HL-60 (cell line): ENCODE measurements at regions not wholly inside any gene's neighbourhood (a gene's known extent, or its start where the extent isn't known, plus 50 kb on each side); places are given as distances from the start of the nearest gene placed in this dataset.

Source experiments
- DNase-seq, 2 experiments: peaks; one replicate each; pipeline ENCODE4 v3.0.0-alpha.2; 2010 to 2020; ENCODE audit warnings: low read depth in 1 of 2, low spot score in 1 of 2
- H3K27ac ChIP-seq: fragments of 250-450 bp; sonication (Bioruptor Pico); replicated peaks from 2 replicates; pipeline ENCODE4 v1.5.1; 2020; ENCODE audit warnings: mild to moderate bottlenecking, moderate library complexity
- H3K27me3 ChIP-seq: fragments of 250-450 bp; sonication (Bioruptor Pico); 2 replicates; pipeline ENCODE4 v1.5.1; 2021; ENCODE audit warnings: mild to moderate bottlenecking, moderate library complexity; ENCODE audit not compliant: insufficient read depth, poor library complexity, severe bottlenecking
- H3K4me3 ChIP-seq: replicated peaks from 2 replicates; pipeline ENCODE4 v1.5.1; 2011; ENCODE audit warnings: mild to moderate bottlenecking, control low read depth, low read length; ENCODE audit not compliant: insufficient read depth
- GABPA ChIP-seq: IDR thresholded peaks from 2 replicates; pipeline ENCODE4 v1.6.1; 2012; ENCODE audit warnings: low read depth
- POLR2AphosphoS5 ChIP-seq: IDR thresholded peaks from 2 replicates; pipeline ENCODE4 v1.6.1; 2012; ENCODE audit warnings: low read depth
- SPI1 ChIP-seq: IDR thresholded peaks from 2 replicates; pipeline ENCODE4 v1.6.1; 2012; ENCODE audit warnings: low read depth, mild to moderate bottlenecking, borderline replicate concordance
- TF ChIP-seq, protein P1 (sequence below): IDR thresholded peaks from one replicate; pipeline ENCODE4 v1.5.1; 2011; ENCODE audit warnings: low read length, control low read depth, inconsistent platforms; ENCODE audit not compliant: insufficient read depth
- TF ChIP-seq, protein P2 (sequence below): IDR thresholded peaks from 2 replicates; pipeline ENCODE4 v1.6.1; 2012; ENCODE audit warnings: low read depth; ENCODE audit not compliant: insufficient replicate concordance

DNA sequence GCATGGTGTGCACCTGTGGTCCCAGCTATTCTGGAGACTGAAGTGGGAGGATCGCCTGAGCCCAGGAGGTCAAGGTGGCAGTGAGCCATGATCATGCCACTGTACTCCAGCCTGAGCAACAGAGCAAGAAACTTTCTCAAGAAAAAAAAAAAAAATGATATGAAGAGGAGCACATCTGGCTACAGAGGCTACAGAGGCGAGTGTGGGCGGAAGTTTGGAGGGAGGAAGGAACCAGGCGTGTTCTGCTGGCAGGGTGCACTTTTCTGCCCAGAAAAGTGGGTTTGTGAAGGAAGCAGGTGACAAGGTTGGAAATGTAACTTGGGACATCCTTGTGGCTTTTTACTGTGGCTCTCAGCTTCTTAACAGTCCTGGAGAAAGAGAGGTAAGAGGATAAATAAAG, 96.7 kb downstream of the SNX5 start:
- H3K27ac ChIP-seq, result no peak overlapping the region
- H3K27me3 ChIP-seq, result peaks cover 2% of the 10 kb centered on the region
- no peak overlapping the region for H3K4me3 ChIP-seq
- no peak for DNase-seq
- TF ChIP-seq, protein P1, sequence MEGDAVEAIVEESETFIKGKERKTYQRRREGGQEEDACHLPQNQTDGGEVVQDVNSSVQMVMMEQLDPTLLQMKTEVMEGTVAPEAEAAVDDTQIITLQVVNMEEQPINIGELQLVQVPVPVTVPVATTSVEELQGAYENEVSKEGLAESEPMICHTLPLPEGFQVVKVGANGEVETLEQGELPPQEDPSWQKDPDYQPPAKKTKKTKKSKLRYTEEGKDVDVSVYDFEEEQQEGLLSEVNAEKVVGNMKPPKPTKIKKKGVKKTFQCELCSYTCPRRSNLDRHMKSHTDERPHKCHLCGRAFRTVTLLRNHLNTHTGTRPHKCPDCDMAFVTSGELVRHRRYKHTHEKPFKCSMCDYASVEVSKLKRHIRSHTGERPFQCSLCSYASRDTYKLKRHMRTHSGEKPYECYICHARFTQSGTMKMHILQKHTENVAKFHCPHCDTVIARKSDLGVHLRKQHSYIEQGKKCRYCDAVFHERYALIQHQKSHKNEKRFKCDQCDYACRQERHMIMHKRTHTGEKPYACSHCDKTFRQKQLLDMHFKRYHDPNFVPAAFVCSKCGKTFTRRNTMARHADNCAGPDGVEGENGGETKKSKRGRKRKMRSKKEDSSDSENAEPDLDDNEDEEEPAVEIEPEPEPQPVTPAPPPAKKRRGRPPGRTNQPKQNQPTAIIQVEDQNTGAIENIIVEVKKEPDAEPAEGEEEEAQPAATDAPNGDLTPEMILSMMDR, result no peak
- TF ChIP-seq GABPA (no peak), POLR2AphosphoS5 (no peak), SPI1 (no peak)
- TF ChIP-seq, protein P2, sequence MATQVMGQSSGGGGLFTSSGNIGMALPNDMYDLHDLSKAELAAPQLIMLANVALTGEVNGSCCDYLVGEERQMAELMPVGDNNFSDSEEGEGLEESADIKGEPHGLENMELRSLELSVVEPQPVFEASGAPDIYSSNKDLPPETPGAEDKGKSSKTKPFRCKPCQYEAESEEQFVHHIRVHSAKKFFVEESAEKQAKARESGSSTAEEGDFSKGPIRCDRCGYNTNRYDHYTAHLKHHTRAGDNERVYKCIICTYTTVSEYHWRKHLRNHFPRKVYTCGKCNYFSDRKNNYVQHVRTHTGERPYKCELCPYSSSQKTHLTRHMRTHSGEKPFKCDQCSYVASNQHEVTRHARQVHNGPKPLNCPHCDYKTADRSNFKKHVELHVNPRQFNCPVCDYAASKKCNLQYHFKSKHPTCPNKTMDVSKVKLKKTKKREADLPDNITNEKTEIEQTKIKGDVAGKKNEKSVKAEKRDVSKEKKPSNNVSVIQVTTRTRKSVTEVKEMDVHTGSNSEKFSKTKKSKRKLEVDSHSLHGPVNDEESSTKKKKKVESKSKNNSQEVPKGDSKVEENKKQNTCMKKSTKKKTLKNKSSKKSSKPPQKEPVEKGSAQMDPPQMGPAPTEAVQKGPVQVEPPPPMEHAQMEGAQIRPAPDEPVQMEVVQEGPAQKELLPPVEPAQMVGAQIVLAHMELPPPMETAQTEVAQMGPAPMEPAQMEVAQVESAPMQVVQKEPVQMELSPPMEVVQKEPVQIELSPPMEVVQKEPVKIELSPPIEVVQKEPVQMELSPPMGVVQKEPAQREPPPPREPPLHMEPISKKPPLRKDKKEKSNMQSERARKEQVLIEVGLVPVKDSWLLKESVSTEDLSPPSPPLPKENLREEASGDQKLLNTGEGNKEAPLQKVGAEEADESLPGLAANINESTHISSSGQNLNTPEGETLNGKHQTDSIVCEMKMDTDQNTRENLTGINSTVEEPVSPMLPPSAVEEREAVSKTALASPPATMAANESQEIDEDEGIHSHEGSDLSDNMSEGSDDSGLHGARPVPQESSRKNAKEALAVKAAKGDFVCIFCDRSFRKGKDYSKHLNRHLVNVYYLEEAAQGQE, result no peak

DNA sequence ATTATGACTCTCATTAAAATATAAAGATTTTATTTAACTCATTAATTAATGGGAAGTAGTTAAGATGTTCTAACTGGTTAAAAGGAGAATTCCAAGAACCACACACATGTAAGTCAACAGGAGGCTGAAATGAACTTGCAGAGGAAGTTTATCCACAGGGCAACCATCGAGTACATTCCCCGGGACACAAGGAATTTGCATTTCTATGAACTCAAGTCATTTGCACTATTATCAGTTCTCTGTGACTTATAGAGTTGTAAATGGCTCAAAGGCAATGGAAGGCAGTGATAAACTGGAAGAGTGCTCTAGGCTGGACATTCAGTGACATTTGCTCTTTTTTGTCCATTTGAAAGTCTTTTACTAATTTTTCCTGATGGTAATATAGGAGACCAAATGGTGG, 97.4 kb downstream of the SNX5 start:
- Histone ChIP-seq H3K27me3 (peaks cover 2% of the 10 kb centered on the region), H3K27ac (no peak overlapping the region), H3K4me3 (no peak overlapping the region)
- DNase-seq, result no peak
- TF ChIP-seq POLR2AphosphoS5 (no peak), GABPA (no peak), SPI1 (no peak)
- TF ChIP-seq, protein P2, result no peak
- TF ChIP-seq, protein P1, result no peak

DNA sequence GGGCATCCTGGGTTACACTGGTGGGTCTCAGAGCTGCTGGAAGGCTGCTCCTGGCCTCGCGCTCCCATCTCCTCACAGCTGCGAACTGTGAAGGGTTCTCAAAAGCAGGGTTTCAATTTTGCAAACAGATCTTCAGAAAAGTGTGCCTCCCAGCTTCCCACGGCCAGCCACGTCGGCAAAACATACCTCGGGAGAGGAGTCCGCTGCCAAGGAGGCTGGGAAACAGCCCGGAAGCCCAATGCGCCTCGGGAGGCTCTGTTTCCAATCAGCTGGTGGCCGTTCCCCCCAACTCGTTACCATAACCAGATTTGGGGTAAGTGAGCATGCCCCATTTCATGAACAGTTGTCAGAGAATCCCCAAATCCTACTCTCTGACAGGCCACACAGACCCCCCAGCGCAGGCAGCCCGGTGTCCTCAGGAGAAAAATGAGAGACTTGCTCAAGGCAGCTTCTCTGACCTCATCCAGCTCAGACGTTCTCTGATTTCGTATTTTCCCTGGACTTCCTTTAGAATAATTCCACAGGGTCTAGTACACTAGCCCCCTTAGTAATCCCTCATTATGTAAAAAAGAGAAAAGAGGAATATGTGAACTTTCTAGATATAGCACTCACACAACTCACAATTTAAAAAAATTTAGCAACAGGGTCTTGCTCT, 98.4 kb downstream of the SNX5 start:
- TF ChIP-seq, protein P1, result no peak
- TF ChIP-seq, protein P2, result no peak
- TF ChIP-seq POLR2AphosphoS5 (no peak), SPI1 (no peak), GABPA (no peak)
- H3K4me3 ChIP-seq, result no peak overlapping the region
- H3K27me3 ChIP-seq, result no peaks in the 10 kb centered on the region
- DNase-seq, result no peak
- no peak overlapping the region for H3K27ac ChIP-seq
